K562 (cell line): ENCODE measurements at regions not wholly inside any gene's neighbourhood (a gene's known extent, or its start where the extent isn't known, plus 50 kb on each side); places are given as distances from the start of the nearest gene placed in this dataset.

Experiments
- ATAC-seq: fragments of 200-7000 bp; cut with Tn5 transposase; 3 replicates; pipeline ENCODE4 v1.9.1; 2020; ENCODE audit warnings: moderate library complexity
- BruUV-seq: library from RNA; stranded (reverse); fragments of 400-500 nt; replicated peaks from 2 replicates; lab custom pipeline; 2021; lab: Mats Ljungman, UMichigan
- CTCF ChIA-PET: fragments of 300-600 bp; formaldehyde crosslinking; extraction: SDS; loops from one replicate; lab custom pipeline; 2021; ENCODE audit warnings: low intra/inter-chr PET ratio; lab: Yijun Ruan, JAX
- POLR2A ChIA-PET: fragments of 300-600, 350-650 bp; sonication (Branson Sonifier 250); formaldehyde crosslinking; extraction: SDS; loops from one replicate; lab custom pipeline; 2021; ENCODE audit warnings: antibody characterized with exemption, inconsistent platforms; lab: Yijun Ruan, JAX
- DNase-seq, 4 experiments: peaks; one replicate each; pipeline versions ENCODE4 v3.0.0 to v3.0.0-alpha.2; 2011 to 2018; ENCODE audit warnings: low spot score in 3 of 4, mixed read lengths in 3 of 4; ENCODE audit errors: extremely low read depth in 1 of 4
- FAIRE-seq: peaks from 2 replicates; lab custom pipeline; 2011; peaks lifted over from hg19 to GRCh38; lab: Jason Lieb, UNC
- H2AFZ ChIP-seq: 2 replicates; pipeline ENCODE4 v1.6.0; 2011; ENCODE audit warnings: low read depth, low read length, control low read depth, inconsistent platforms
- H3K27ac ChIP-seq: fragments of 200-600 bp; 3 replicates; pipeline ENCODE4 v1.8.0; 2011; ENCODE audit warnings: low read depth, mild to moderate bottlenecking, control low read depth, inconsistent platforms, low read length, moderate library complexity, mixed read lengths; ENCODE audit errors: extremely low read depth
- H3K27me3 ChIP-seq, 2 experiments: fragments of 300-600 bp in 1 of 2; 2 replicates in 1 of 2; 3 replicates in 1 of 2; pipeline versions ENCODE4 v1.6.0 to v1.8.0; 2011; ENCODE audit warnings: inconsistent platforms in 2 of 2, low read length in 2 of 2, mild to moderate bottlenecking in 1 of 2, mixed read lengths in 1 of 2, moderate library complexity in 1 of 2; ENCODE audit not compliant: control insufficient read depth in 2 of 2, insufficient read depth in 2 of 2
- H3K36me3 ChIP-seq: fragments of 300-600 bp; 3 replicates; pipeline ENCODE4 v1.8.0; 2011; ENCODE audit warnings: mild to moderate bottlenecking, low read length, inconsistent platforms; ENCODE audit not compliant: control insufficient read depth, insufficient read depth
- H3K4me1 ChIP-seq, 2 experiments: fragments of 200-600 bp in 1 of 2; replicated peaks in 1 of 2; 2 replicates in 1 of 2; 3 replicates in 1 of 2; pipeline versions ENCODE4 v1.5.1 to v1.8.0; 2011; ENCODE audit warnings: inconsistent platforms in 2 of 2, low read length in 2 of 2, mild to moderate bottlenecking in 1 of 2, mixed read lengths in 1 of 2, moderate library complexity in 1 of 2; ENCODE audit not compliant: control insufficient read depth in 2 of 2, insufficient read depth in 2 of 2
- H3K4me2 ChIP-seq: 2 replicates; pipeline ENCODE4 v1.6.1; 2011; ENCODE audit warnings: low read length, control low read depth, inconsistent platforms, mixed read lengths; ENCODE audit not compliant: insufficient read depth
- H3K4me3 ChIP-seq: fragments of 200-600 bp; sonication (generic), shearing (Covaris generic); 2 replicates; pipeline ENCODE4 v1.5.1; 2016; ENCODE audit warnings: control low read depth, inconsistent platforms
- H3K79me2 ChIP-seq: fragments of 200-600 bp; 3 replicates; pipeline ENCODE4 v1.8.0; 2011; ENCODE audit warnings: low read length, inconsistent platforms; ENCODE audit not compliant: control insufficient read depth, insufficient read depth
- H3K9ac ChIP-seq, 2 experiments: 2 replicates each; pipeline versions ENCODE4 v1.6.0 to v1.6.1; 2011; ENCODE audit warnings: low read depth in 2 of 2, low read length in 2 of 2, control low read depth in 1 of 2, inconsistent platforms in 1 of 2, mild to moderate bottlenecking in 1 of 2, mixed read lengths in 1 of 2; ENCODE audit not compliant: insufficient read depth in 1 of 2
- H3K9me1 ChIP-seq: one replicate; pipeline ENCODE4 v1.6.0; 2011; ENCODE audit warnings: inconsistent platforms, mild to moderate bottlenecking, low read length, moderate library complexity; ENCODE audit not compliant: control insufficient read depth, insufficient read depth
- H3K9me3 ChIP-seq: replicated peaks from 2 replicates; pipeline ENCODE4 v1.5.1; 2011; ENCODE audit warnings: low read depth, low read length, inconsistent platforms; ENCODE audit not compliant: control insufficient read depth, insufficient read depth
- H4K20me1 ChIP-seq: replicated peaks from 2 replicates; pipeline ENCODE4 v1.6.1; 2011; ENCODE audit warnings: low read length, inconsistent platforms, mixed read lengths; ENCODE audit not compliant: control insufficient read depth, insufficient read depth
- ESRRB ChIP-seq: fragments of 250-450 bp; sonication (Bioruptor Pico); IDR thresholded peaks from 2 replicates; pipeline ENCODE4 v1.5.0; 2020; ENCODE audit warnings: mild to moderate bottlenecking, moderate library complexity, borderline replicate concordance
- HNRNPLL ChIP-seq: fragments of 200-400 bp; formaldehyde crosslinking; IDR thresholded peaks from 2 replicates; pipeline ENCODE4 v1.6.1; 2017; ENCODE audit warnings: low read length, low read depth, mild to moderate bottlenecking; ENCODE audit not compliant: poor library complexity, severe bottlenecking
- L3MBTL2 ChIP-seq: fragments of 450-650 bp; IDR thresholded peaks from 2 replicates; pipeline ENCODE4 v1.6.1; 2016; ENCODE audit warnings: mild to moderate bottlenecking, moderate library complexity
- NRF1 ChIP-seq, 2 experiments: fragments of 450-650 bp; IDR thresholded peaks in 1 of 2; conservative IDR thresholded peaks in 1 of 2; 2 replicates each; pipeline ENCODE4 v1.6.1; 2014; ENCODE audit warnings: mild to moderate bottlenecking in 2 of 2
- PTTG1 ChIP-seq: fragments of 450-650 bp; IDR thresholded peaks from 2 replicates; pipeline ENCODE4 v1.6.1; 2016; ENCODE audit warnings: low read depth, mild to moderate bottlenecking, missing genetic modification characterization, missing compliant biosample characterization
- RFX5 ChIP-seq: IDR thresholded peaks from 2 replicates; pipeline ENCODE4 v1.6.1; 2011; ENCODE audit warnings: low read depth, mild to moderate bottlenecking, improper control_type of control experiment, low read length
- RFX7 ChIP-seq: fragments of 250-450 bp; sonication (Bioruptor Pico); IDR thresholded peaks from 2 replicates; pipeline ENCODE4 v1.5.1; 2021; ENCODE audit warnings: mild to moderate bottlenecking
- RHOXF2B ChIP-seq: fragments of 250-450 bp; sonication (Bioruptor Pico); conservative IDR thresholded peaks from 2 replicates; pipeline ENCODE4 v1.5.1; 2021
- SMC3 ChIP-seq: conservative IDR thresholded peaks from 2 replicates; pipeline ENCODE4 v1.6.1; 2011; ENCODE audit warnings: low read depth, low read length, improper control_type of control experiment; ENCODE audit not compliant: insufficient read depth
- SREBF2 ChIP-seq: sonication (generic); formaldehyde crosslinking; IDR thresholded peaks from 2 replicates; pipeline ENCODE4 v1.4.0; 2020; ENCODE audit warnings: mild to moderate bottlenecking, missing genetic modification reagents
- ZMIZ1 ChIP-seq, 2 experiments: fragments of 150-350 bp in 1 of 2; IDR thresholded peaks; 2 replicates each; pipeline ENCODE4 v1.6.1; 2012 to 2016; ENCODE audit warnings: low read depth in 2 of 2, low read length in 2 of 2, mild to moderate bottlenecking in 1 of 2, moderate library complexity in 1 of 2
- WGBS: fragments of 100-300 bp; shearing (Covaris generic); methylation state at CpG from one replicate; pipeline ENCODE4 v1.1.6; 2016; ENCODE audit warnings: low coverage, mixed read lengths; ENCODE audit not compliant: insufficient coverage; ENCODE audit errors: missing lambda C conversion rate; 5-methylcytosine and 5-hydroxymethylcytosine counted together
- in situ Hi-C: fragments of 300-500 bp; cut with MboI; formaldehyde crosslinking; loops from 4 replicates; pipeline ENCODE4 v1.15.0; 2018; ENCODE audit warnings: inconsistent platforms, mixed read lengths
- intact Hi-C: fragments of 100-400 bp; cut with micrococcal nuclease; formaldehyde crosslinking; loops from 2 replicates; pipeline ENCODE4 v1.14.2; 2022

DNA sequence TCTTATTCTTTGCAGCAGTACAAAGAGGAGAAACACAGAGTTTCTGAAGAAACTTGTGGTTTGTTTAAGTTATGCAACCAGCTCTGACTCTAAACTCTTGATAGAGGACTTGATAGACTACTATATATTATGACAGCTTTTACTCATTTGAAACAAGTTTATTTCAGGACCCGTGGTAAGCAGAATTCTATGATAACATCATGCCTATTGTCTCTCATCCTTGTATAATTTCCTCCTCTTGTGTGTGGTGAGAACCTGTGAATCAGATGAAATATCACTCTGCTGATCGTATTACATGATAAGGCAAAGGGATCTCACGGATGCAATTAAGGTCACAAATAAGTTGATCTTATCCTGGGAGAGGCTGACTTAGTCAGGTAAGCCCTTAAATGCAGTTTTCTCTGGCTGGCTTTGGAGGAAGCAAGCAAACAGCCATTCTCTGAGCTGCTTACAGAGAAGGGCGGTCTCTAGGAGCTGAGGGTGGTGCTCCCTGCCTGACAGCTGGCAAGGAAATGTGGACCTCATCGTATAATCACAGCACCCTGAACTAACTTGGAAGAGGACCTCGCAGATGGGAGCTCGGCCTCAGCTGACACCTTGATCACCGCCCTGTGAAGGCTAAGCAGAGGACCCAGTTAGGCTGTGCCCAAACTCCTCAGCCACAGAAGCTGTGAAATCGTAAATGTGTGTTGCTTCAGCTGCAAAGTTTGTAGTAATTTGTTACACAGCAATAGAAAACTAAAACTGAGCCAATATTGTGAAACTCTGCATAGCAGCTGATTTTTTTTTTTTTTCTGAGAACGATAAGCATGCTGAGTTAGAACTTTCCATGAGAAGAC lies 151.1 kb upstream of the DPT start:
- CTCF ChIA-PET: no interaction called here

More for the DNA sequence above, 151.1 kb upstream of the DPT start:
- no peaks in the 10 kb centered on the region for H4K20me1 ChIP-seq
- POLR2A ChIA-PET: interaction anchor here (0.8 to 1.5 kb wide), 2 partner anchors 16 to 232 kb away, joined by 3 to 7 read pairs; no protein-coding TSS in a partner anchor
- H3K9me1 ChIP-seq: no peaks in the 10 kb centered on the region
- no peaks in the 10 kb centered on the region for H3K36me3 ChIP-seq
- no peak overlapping the region for H3K9ac ChIP-seq
- FAIRE-seq: no peak
- H3K4me3 ChIP-seq: no peak overlapping the region
- H3K27me3 ChIP-seq: no peaks in the 10 kb centered on the region
- no peak for ATAC-seq
- H3K27ac ChIP-seq: no peak overlapping the region
- BruUV-seq: no TSS peak
- no peak for DNase-seq
- no peaks in the 10 kb centered on the region for H3K4me1 ChIP-seq
- in situ Hi-C loops: no loop called here
- no peaks in the 10 kb centered on the region for H3K79me2 ChIP-seq
- no peak overlapping the region for H2AFZ ChIP-seq
- no peaks in the 10 kb centered on the region for H3K9me3 ChIP-seq
- no peak overlapping the region for H3K4me2 ChIP-seq
- TF ChIP-seq NRF1 (conservative IDR thresholded peaks at IDR 0.05 in 1 of 2, IDR thresholded peaks at IDR 0.05 in 1 of 2): no peak
- TF ChIP-seq SMC3: no peak
- no peak for TF ChIP-seq RFX5
- TF ChIP-seq PTTG1 (tag): no peak
- TF ChIP-seq RHOXF2B (CRISPR knock-in tag): no peak
- TF ChIP-seq ESRRB (CRISPR knock-in tag): no peak
- no peak for TF ChIP-seq HNRNPLL
- TF ChIP-seq L3MBTL2: no peak
- no peak for TF ChIP-seq ZMIZ1 (IDR thresholded peaks at IDR 0.05; ENCODE audit: low read depth in 2 of 2, low read length in 2 of 2)
- TF ChIP-seq SREBF2 (CRISPR knock-in tag): no peak
- no peak for TF ChIP-seq RFX7 (CRISPR knock-in tag)
- 2% methylated on average over 10 of the region's 10 CpGs for WGBS
- intact Hi-C loops: no loop called here
